GM19240 (cell line): ENCODE measurements at regions not wholly inside any gene's neighbourhood (a gene's known extent, or its start where the extent isn't known, plus 50 kb on each side); places are given as distances from the start of the nearest gene placed in this dataset.
A peak's percentile ranks its signal among the peaks of the same experiment; 100 is the strongest.
"Not testable (repeated sequence)": the region's sequence is repeated elsewhere in the genome, so short reads cannot be mapped to it uniquely, and the experiment has no call there.

Source experiments
- DNase-seq: peaks from one replicate; pipeline ENCODE4 v3.0.0; 2011; ENCODE audit warnings: low spot score; ENCODE audit not compliant: insufficient read length

DNA sequence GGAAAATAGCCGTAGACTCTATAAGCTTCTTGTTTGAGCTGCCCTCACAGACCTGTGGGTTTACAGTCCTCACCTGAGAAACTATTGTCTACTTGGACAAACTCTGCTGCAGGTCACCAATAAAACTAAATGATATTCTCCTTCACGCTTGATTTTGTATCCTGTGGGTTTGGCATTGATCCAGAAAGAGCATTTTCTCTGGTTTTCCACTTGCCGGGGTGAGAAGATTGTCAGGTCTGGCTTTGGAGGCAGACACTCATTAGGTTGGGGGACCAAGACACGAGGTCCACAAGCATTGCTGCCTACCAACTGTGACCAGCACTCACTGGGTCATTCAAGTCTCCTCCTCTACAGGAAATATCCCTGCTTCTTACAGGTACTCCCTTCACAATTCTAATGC, 68.5 kb downstream of the CDC14C start:
- no peak for DNase-seq

- DNase-seq: peak; percentile 6
Observed at GRCh38 chr7:49001610-49002033, 77.3 kb downstream of the CDC14C start.

DNA sequence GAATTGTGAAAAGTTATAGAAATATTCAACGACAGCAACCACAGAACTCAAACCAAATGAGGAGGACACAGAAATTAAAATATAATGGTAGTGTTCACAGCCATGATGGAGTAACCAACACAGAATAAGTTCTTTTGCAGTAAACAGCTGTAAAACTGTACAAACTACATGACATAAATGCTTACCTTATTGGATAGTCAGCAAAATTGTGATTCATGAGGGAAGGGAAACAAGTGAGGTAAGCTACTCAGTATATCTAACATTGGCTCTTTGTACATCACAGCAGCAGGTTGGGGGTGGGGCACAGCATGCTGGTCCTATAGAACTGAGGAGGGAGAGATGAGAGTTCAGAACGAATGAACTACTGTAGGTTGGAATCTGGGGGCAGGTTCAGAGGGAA, 86.4 kb downstream of the CDC14C start:
- no peak for DNase-seq

GRCh38 chr7:49014870-49015269, 90.5 kb downstream of the CDC14C start:
- no peak for DNase-seq

DNA sequence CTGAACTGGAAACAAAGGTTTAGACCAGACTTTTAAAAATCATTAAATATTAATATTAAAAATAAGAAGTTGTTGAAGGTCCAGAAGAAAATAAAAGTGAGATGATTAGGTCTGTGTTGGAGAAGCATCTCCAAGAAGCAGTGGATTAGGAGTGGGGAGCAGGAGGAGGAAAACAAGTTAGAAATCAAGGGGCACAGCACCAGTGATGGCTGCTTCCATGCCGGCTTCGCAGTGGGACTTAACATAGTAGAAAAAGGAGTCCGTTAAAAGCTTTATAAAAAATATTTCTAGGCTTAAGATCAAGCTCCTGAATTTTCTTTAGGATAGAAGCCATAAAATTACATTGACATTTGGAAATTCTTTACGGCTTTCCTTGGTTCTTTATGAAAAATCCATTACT, 95.8 kb downstream of the CDC14C start:
- DNase-seq: no peak

GRCh38 chr7:49022448-49022847, 98.1 kb downstream of the CDC14C start:
- DNase-seq: no peak

- DNase-seq: no peak
Observed at GRCh38 chr7:49023345-49024328, 99.3 kb downstream of the CDC14C start.

DNA sequence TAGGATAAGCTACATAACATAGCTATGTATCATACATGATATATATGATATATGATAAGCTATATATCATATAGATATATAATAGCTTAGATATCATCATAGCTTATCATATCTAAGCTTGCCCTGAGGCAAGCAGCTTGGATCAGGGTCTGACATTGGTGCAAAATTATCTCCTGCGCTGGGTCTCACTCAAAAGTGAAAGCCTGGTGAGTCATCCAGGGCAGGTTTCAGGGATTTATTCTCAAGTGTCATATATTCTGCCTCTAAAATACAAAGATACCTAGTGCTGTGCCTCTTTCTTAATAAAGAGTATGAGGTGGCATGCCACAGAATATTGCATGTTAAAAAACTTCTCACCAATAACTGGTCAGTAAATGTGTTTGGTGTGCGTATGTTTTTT, 105.9 kb downstream of the CDC14C start:
- no peak for DNase-seq

- not testable (repeated sequence) for DNase-seq
Observed at GRCh38 chr7:49033140-49033539, 108.8 kb downstream of the CDC14C start.

DNA sequence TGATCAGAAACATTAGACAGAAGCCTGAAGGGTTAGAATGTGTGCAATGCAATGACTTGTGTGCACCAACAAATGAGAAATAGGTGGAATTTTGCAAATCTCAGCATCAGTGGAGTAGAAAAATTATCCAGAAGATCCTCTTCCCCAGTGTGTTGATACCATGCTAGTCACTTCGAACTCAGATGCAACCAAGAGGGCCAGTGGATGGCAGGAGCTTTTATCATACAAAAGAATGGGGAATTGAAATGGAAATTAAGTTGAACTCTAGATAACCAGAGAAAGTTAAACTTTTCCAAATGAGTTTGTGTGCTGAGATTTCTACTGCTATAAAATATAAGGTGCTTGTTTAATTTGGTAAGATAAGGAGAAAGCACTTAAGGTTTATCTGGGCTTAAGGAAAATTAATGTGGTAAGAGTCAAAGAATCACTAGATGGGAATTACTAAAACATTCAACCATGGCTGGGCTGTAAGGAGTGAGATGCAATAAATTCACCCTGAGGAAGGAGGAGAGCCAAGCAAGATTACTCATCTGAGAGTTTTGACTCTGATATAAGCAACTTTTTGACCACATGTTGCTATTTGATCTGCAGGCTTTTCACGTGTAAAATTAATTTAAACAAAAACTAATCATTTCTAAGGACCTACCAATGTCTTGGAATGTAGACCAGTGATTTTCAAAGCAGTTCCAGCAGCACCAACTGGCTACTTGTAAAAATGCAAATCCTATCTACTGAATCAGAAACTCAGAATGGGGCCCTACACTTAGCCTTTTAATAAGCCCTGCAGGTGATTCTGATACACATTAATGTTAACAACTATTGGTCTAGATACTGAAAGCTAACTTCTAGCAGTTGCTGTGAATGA, 113.2 kb downstream of the CDC14C start:
- DNase-seq: no peak

GRCh38 chr7:49038821-49039358, 114.5 kb downstream of the CDC14C start:
- no peak for DNase-seq

DNA sequence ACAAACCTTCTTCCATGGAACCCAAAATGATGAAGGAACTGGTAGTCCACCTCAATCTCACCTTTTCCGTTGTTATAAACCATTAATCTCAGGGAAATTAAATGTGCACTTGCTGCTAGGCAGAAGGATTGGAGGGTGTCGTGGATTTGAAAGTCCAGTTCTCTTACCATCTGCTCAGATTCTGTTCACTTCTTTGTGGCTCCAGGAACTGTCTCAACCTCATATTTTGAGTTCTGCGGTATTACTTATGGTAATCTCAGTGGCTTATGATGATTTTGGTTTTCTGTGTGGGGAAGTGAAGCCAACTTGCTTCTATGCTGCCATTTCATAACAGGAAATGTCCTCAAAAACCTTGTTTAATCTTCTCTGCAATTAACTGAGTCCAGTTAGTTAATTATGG, 136.4 kb downstream of the CDC14C start:
- no peak for DNase-seq

- no peak for DNase-seq
Observed at GRCh38 chr7:49074538-49074937, 150.2 kb downstream of the CDC14C start.

DNA sequence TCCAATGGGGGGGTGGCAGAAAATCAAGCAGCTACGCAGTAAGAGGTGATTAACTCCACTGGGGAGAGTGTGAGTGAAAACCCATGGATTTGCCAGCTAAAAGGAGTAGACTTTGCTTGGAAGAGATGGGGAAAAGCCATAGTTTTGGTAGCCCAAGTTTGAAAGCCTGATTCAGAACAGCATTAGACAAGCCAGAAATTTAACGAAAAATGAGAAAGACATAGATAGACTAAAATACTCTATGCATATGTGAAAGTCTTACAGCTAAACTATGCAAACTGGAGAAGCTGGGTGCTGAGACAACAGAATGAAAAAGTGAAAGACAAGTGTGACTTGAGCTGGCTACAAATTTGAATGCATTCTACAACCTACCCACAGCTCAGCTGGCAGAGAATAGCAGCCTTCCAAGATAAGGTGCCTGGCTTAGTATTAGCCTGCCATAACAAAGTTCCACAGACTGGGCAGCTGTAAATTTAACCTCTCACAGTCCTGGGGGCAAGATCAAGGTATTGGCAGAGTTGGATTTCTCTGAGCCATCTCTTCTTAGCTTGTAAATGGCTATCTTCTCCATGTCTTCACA, 156.6 kb downstream of the CDC14C start:
- no peak for DNase-seq

DNA sequence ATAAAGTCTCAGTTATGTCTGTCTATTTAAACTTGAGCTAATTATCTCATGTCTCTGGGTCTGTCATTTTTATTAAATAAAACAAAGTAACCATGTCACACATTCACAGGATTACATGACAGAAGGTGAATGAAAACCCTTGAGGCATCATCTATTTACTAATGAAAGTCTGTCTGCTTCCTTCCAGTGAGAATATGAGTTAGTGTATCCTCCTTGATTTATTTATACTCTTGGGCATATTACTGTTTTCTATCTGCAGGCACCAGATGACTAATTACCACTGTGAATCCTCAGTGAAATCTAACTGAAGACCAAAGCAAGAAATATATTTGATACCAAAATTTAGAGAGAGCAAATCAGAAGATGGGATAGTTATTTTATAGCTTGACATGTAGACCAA, 163.7 kb downstream of the CDC14C start:
- no peak for DNase-seq

DNA sequence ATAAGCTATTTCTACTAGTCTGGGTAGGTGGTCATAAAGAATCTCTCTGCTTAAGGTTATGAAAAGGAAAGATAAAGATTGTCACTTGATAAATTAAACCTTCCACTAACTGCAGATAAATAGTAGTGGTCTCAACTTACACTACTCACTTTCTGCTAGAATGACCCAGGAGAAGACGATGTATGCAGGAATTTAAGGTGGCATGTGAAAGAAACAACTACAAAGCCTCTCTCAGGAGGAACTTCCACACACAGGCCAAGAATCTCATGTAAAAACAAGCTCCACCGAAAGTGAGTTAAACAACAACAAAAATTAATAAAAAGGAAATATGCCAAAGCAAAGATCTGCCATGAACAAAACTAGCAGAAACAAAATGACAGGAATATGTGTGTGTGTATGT, 165.4 kb downstream of the CDC14C start:
- no peak for DNase-seq

DNA sequence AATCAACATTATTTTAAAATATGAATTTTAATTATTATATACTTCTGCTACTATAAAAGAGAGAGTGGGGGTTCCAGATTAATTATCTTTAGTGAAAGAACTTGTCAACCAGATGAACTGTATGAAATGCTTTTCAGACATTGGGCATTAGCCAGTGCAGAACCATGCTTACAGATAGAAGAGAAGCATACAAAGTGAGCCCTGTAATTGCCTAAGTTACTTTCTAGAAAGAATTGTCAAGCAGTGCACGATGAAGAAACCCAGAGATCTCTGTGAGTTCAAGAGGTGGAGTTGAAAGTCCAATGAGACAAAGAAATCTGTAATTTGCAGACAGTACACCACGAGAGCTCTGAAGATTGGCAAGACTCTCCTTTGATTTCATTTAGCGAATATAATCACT, 166.7 kb downstream of the CDC14C start:
- no peak for DNase-seq

- no peak for DNase-seq
Observed at GRCh38 chr7:49091519-49091918, 167.2 kb downstream of the CDC14C start.

GRCh38 chr7:49093218-49093617, 168.9 kb downstream of the CDC14C start:
- DNase-seq: no peak

DNA sequence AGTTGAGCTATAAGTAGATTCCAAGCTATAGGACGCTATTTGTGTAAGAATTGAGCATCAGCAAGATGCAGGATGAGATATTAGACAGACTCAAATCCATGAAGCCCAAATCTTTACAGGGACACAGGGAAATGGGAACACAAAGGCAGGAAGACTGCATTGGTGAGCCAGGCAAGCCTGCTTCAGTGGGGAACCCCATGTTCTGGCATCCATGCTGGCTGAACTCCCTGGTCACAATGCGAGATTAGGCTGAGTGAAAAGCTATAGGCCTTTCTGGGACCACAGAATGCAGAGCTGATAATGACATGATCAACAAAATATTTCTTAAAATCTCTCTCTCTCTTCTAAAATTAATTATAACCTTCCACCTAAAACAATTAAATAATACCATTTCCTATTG, 170.5 kb downstream of the CDC14C start:
- no peak for DNase-seq

GRCh38 chr7:49099587-49100326, 175.4 kb downstream of the CDC14C start:
- no peak for DNase-seq
